SU-DHL-6 (cell line): ENCODE measurements at regions not wholly inside any gene's neighbourhood (a gene's known extent, or its start where the extent isn't known, plus 50 kb on each side); places are given as distances from the start of the nearest gene placed in this dataset.

ENCODE experiments used
- H2AFZ ChIP-seq: fragments of 200-600 bp; sonication (generic); 2 replicates; pipeline ENCODE4 v1.6.1; 2014; ENCODE audit warnings: low read depth, mild to moderate bottlenecking, moderate library complexity, mixed read lengths, antibody characterized with exemption, low read length; ENCODE audit not compliant: severe bottlenecking
- H3F3A ChIP-seq: fragments of 200-600 bp; shearing (Covaris generic); 2 replicates; pipeline ENCODE4 v1.6.0; 2016; ENCODE audit warnings: antibody characterized with exemption, mild to moderate bottlenecking; ENCODE audit not compliant: insufficient read depth
- H3K27ac ChIP-seq: fragments of 200-600 bp; sonication (generic); 2 replicates; pipeline ENCODE4 v1.5.1; 2016; ENCODE audit warnings: low read depth, mild to moderate bottlenecking, low read length, moderate library complexity, mixed read lengths
- H3K27me3 ChIP-seq: fragments of 200-600 bp; sonication (generic), shearing (Covaris generic); 2 replicates; pipeline ENCODE4 v1.6.0; 2014; ENCODE audit warnings: mild to moderate bottlenecking, low read length
- H3K36me3 ChIP-seq: fragments of 200-600 bp; sonication (generic); 2 replicates; pipeline ENCODE4 v1.6.1; 2014; ENCODE audit warnings: mild to moderate bottlenecking, low read length, mixed read lengths
- H3K4me2 ChIP-seq: fragments of 300-600, 200-600 bp; shearing (Covaris generic), sonication (generic); 2 replicates; pipeline ENCODE4 v1.6.0; 2014; ENCODE audit warnings: low read length, low read depth, mild to moderate bottlenecking; ENCODE audit not compliant: poor library complexity, severe bottlenecking
- H3K4me3 ChIP-seq: fragments of 200-600 bp; sonication (generic); 2 replicates; pipeline ENCODE4 v1.5.1; 2014; ENCODE audit warnings: antibody characterized with exemption, low read length, mild to moderate bottlenecking, mixed read lengths; ENCODE audit not compliant: insufficient read depth, poor library complexity, severe bottlenecking
- H3K79me2 ChIP-seq: fragments of 200-600 bp; sonication (generic); 2 replicates; pipeline ENCODE4 v1.6.1; 2014; ENCODE audit warnings: mild to moderate bottlenecking, low read length, moderate library complexity; ENCODE audit not compliant: insufficient read depth
- H3K9ac ChIP-seq: fragments of 200-600 bp; sonication (generic); 2 replicates; pipeline ENCODE4 v1.7.0; 2014; ENCODE audit warnings: mild to moderate bottlenecking, low read length
- H3K9me2 ChIP-seq: fragments of 200-600 bp; sonication (generic); replicated peaks from 2 replicates; pipeline ENCODE4 v1.6.1; 2014; ENCODE audit warnings: low read length; ENCODE audit not compliant: insufficient read depth
- H3K9me3 ChIP-seq: fragments of 200-600 bp; sonication (generic); 2 replicates; pipeline ENCODE4 v1.6.1; 2014; ENCODE audit warnings: low read length, mixed read lengths; ENCODE audit not compliant: insufficient read depth
- H4K20me1 ChIP-seq: fragments of 200-600 bp; sonication (generic); 2 replicates; pipeline ENCODE4 v1.6.1; 2014; ENCODE audit warnings: low read depth, mild to moderate bottlenecking, antibody characterized with exemption, low read length, moderate library complexity, mixed read lengths
- EZH2phosphoT487 ChIP-seq: fragments of 200-600 bp; sonication (generic), shearing (Covaris generic); conservative IDR thresholded peaks from 2 replicates; pipeline ENCODE4 v1.6.1; 2018; ENCODE audit warnings: mild to moderate bottlenecking, antibody characterized with exemption, low read length, moderate library complexity, mixed read lengths
- TF ChIP-seq, protein P1 (sequence below): fragments of 200-600 bp; sonication (generic); IDR thresholded peaks from one replicate; pipeline ENCODE4 v1.5.1; 2017; ENCODE audit warnings: antibody characterized with exemption, mild to moderate bottlenecking, low read length, moderate library complexity; ENCODE audit not compliant: insufficient read depth, poor library complexity, severe bottlenecking

DNA sequence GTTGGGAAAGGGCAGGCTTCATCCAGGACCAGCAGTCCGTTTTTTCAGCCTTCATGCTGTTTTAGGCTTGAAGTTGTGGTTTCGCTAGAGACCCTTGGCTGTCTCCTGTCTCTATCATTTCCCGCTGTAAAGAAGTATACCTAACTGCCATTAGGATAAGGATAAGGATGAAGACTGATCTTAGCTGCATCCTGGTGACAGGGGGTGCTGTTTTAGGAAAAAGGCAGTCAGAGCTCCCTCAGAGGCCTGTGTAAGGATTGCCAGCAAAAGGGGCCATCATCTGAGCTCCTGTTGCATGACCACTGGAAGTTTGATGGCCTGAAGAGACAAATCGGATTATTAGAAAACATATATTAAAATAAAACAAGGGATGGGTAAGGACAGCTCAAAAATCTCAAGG is 64.8 kb upstream of the FGF10 start:
- H3F3A ChIP-seq, result no peaks in the 10 kb centered on the region
- H3K4me2 ChIP-seq, result no peak overlapping the region
- H3K79me2 ChIP-seq, result no peaks in the 10 kb centered on the region
- H3K9ac ChIP-seq, result no peak overlapping the region
- no peak for TF ChIP-seq EZH2phosphoT487
- TF ChIP-seq, protein P1, sequence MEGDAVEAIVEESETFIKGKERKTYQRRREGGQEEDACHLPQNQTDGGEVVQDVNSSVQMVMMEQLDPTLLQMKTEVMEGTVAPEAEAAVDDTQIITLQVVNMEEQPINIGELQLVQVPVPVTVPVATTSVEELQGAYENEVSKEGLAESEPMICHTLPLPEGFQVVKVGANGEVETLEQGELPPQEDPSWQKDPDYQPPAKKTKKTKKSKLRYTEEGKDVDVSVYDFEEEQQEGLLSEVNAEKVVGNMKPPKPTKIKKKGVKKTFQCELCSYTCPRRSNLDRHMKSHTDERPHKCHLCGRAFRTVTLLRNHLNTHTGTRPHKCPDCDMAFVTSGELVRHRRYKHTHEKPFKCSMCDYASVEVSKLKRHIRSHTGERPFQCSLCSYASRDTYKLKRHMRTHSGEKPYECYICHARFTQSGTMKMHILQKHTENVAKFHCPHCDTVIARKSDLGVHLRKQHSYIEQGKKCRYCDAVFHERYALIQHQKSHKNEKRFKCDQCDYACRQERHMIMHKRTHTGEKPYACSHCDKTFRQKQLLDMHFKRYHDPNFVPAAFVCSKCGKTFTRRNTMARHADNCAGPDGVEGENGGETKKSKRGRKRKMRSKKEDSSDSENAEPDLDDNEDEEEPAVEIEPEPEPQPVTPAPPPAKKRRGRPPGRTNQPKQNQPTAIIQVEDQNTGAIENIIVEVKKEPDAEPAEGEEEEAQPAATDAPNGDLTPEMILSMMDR, result no peak
- no peak overlapping the region for H2AFZ ChIP-seq
- H3K27me3 ChIP-seq, result no peaks in the 10 kb centered on the region
- no peaks in the 10 kb centered on the region for H4K20me1 ChIP-seq
- H3K9me2 ChIP-seq, result no peaks in the 10 kb centered on the region
- no peaks in the 10 kb centered on the region for H3K36me3 ChIP-seq
- H3K9me3 ChIP-seq, result no peaks in the 10 kb centered on the region
- H3K27ac ChIP-seq, result no peak overlapping the region
- H3K4me3 ChIP-seq, result no peak overlapping the region

DNA sequence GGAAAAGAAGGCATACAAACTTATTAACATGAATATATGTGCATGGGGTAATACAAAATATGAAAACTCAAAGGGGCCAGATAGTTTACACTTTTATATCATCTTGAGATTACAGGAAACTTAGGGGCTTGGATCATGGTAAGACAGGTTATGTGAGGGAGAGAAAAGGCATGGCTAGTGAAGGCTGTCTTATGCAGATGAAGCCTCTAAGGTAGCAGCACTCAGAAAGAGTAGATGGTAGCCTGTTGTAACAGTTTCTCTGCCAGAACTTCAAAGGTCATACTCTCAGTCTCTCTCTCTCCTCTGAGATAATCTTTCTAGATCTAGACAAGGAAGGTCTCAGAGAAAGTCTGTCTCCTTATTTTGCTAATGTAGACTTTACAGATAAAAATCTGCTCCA is 57.2 kb upstream of the FGF10 start:
- H3K79me2 ChIP-seq, result no peaks in the 10 kb centered on the region
- H3K9me2 ChIP-seq, result no peaks in the 10 kb centered on the region
- no peaks in the 10 kb centered on the region for H3F3A ChIP-seq
- H3K36me3 ChIP-seq, result no peaks in the 10 kb centered on the region
- H3K4me2 ChIP-seq, result no peak overlapping the region
- H3K9me3 ChIP-seq, result no peaks in the 10 kb centered on the region
- H3K4me3 ChIP-seq, result no peak overlapping the region
- no peaks in the 10 kb centered on the region for H4K20me1 ChIP-seq
- no peaks in the 10 kb centered on the region for H3K27me3 ChIP-seq
- no peak overlapping the region for H3K27ac ChIP-seq
- TF ChIP-seq, protein P1, result no peak
- no peak for TF ChIP-seq EZH2phosphoT487
- H2AFZ ChIP-seq, result no peak overlapping the region
- H3K9ac ChIP-seq, result no peak overlapping the region

DNA sequence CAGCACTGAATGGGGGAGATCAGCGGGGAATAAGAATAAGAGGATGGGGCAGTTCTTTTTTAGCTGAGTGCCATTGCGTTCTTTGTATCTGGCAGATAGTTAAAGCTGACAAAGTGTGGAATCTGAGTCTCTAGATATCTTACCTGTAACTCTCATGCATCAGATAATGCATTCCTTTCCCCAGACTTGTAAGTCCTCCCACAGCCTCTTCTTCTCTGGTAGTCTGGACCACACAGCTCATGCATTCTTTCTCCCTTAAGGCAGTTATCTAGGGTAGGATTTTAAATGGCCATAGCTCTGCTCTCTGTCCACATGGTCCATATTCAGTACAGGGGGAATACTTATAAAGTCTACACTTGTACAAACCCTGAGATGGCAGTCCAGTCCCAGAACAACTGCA is 54.0 kb upstream of the FGF10 start:
- H3K4me3 ChIP-seq, result no peak overlapping the region
- no peaks in the 10 kb centered on the region for H4K20me1 ChIP-seq
- TF ChIP-seq, protein P1, result no peak
- TF ChIP-seq EZH2phosphoT487, result no peak
- H3K36me3 ChIP-seq, result no peaks in the 10 kb centered on the region
- no peaks in the 10 kb centered on the region for H3K9me2 ChIP-seq
- no peaks in the 10 kb centered on the region for H3K79me2 ChIP-seq
- H3F3A ChIP-seq, result no peaks in the 10 kb centered on the region
- H3K27ac ChIP-seq, result no peak overlapping the region
- H3K9me3 ChIP-seq, result no peaks in the 10 kb centered on the region
- no peak overlapping the region for H2AFZ ChIP-seq
- no peak overlapping the region for H3K9ac ChIP-seq
- H3K4me2 ChIP-seq, result no peak overlapping the region
- no peaks in the 10 kb centered on the region for H3K27me3 ChIP-seq

DNA sequence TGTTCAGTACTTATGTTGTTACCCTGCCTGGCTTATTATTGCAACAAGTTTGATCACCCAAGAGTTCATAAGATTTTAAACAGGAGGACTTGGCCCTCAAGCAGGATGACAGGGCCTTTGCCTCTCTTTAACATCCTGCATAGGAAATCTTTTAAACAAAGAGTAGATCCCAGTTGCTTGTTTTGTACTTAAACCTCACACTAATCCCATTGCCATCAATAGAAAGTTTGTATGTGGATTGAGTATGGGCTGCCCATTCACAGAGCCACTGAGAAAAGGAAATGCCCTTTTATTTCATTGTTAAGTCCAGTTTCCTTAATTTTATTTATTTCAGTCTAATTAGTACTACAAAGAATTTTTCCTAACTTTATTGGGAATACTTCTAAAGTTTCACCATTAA is 52.2 kb upstream of the FGF10 start:
- Histone ChIP-seq H4K20me1 (no peaks in the 10 kb centered on the region), H3K4me3 (no peak overlapping the region), H2AFZ (no peak overlapping the region), H3K9me2 (no peaks in the 10 kb centered on the region), H3F3A (no peaks in the 10 kb centered on the region), H3K4me2 (no peak overlapping the region), H3K9ac (no peak overlapping the region), H3K27me3 (no peaks in the 10 kb centered on the region), H3K9me3 (no peaks in the 10 kb centered on the region), H3K27ac (no peak overlapping the region), H3K79me2 (no peaks in the 10 kb centered on the region), H3K36me3 (no peaks in the 10 kb centered on the region)
- TF ChIP-seq EZH2phosphoT487, result no peak
- TF ChIP-seq, protein P1, result no peak
